HG02678 (cell line): ENCODE measurements at regions not wholly inside any gene's neighbourhood (a gene's known extent, or its start where the extent isn't known, plus 50 kb on each side); places are given as distances from the start of the nearest gene placed in this dataset.
"Not testable (repeated sequence)": the region's sequence is repeated elsewhere in the genome, so short reads cannot be mapped to it uniquely, and the experiment has no call there.

Experiments
- ATAC-seq: cut with Tn5 transposase; IDR thresholded peaks from one replicate; pipeline ENCODE4 v1.9.1; 2021; ENCODE audit warnings: mild to moderate bottlenecking, moderate library complexity; ENCODE audit not compliant: unreplicated experiment

- no peak for ATAC-seq
Measured at GRCh38 chr14:70269582-70269981, 80.8 kb upstream of the SLC8A3 start.

DNA sequence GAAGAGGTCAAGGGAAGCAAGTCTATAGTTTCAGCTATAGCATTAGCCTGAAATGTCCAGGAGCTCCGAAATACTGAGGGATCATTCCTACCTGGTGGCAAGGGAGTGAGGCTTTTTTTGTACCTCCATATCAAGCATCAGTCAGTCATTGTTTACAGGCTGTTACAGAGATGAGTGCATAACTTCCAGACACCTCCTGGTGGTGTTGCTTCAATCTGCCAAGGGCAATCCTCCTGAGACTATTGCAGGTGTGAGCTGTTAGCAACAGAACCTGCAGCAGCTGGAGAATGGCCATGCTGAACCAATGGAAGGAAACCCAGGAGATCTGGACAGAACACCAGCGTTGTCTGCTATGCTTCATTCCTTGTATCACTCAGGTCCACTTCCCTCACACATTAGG is 80.0 kb upstream of the SLC8A3 start:
- no peak for ATAC-seq

- no peak for ATAC-seq
Measured at GRCh38 chr14:70266157-70266556, 77.4 kb upstream of the SLC8A3 start.

DNA sequence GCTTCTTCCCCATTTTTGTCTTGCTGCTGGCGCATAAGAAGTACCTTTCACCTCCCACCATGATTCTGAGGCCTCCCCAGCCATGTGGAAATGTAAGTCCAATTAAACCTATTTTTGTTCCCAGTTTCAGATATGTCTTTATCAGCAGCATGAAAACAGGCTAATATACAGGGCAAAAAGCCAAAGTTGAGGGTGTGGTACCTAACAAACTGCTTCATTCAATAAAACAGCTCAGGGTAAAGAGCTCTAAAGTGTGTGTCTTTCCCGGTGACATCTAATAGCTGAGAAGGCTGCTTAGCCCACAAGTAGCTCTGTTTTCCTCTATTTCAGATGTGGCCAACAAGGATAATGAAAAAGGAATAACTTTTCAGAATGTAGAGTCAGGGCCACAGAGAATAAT is 76.7 kb upstream of the SLC8A3 start:
- no peak for ATAC-seq

GRCh38 chr14:70259420-70259819 is 70.7 kb upstream of the SLC8A3 start:
- no peak for ATAC-seq

GRCh38 chr14:70257526-70257925 is 68.8 kb upstream of the SLC8A3 start:
- no peak for ATAC-seq

DNA sequence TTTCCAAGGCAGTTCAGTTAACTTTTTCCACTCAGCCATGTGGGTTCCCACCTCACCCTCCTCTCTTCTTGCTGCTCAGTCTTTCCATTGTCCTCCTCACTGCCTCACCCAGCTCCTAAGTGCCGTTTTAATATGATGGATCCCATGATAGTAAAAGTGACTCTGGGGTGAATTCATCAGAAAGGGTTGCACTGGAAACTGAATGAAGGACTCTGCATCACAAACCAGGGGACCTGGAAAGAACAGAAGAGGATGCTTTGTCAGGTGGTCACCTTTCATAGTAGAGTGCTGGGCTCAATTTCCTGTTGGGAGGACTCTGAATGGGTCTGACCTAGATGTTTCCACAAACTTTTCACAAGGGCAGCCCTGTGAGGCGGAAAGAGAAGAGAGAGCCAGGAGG is 67.8 kb upstream of the SLC8A3 start:
- ATAC-seq = no peak

GRCh38 chr14:70255071-70256057 is 66.6 kb upstream of the SLC8A3 start:
- not testable (repeated sequence) for ATAC-seq

GRCh38 chr14:70254476-70254961 is 65.8 kb upstream of the SLC8A3 start:
- peak; percentile 66 for ATAC-seq

- not testable (repeated sequence) for ATAC-seq
Measured at GRCh38 chr14:70253547-70253946, 64.8 kb upstream of the SLC8A3 start.

DNA sequence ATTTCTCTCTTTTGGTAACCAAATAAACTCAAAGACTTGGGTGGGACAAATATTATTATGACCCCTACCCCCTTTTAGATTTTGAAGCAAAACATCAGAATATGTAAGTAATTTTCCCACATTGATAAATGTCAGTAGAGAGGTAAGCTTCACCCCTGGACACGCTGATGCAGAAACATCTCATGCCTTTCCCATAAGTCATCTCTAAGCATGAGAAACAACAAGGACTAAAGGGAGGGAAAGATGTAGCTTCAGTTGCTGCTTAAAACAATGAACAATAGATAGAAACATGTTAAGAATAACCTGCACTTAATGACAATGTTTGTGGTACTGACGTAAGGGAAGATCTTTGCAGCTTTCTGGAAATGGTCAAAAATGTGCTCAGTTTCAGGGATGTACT is 56.3 kb upstream of the SLC8A3 start:
- no peak for ATAC-seq

GRCh38 chr14:70239802-70240201 is 51.1 kb upstream of the SLC8A3 start:
- ATAC-seq = peak; percentile 59

DNA sequence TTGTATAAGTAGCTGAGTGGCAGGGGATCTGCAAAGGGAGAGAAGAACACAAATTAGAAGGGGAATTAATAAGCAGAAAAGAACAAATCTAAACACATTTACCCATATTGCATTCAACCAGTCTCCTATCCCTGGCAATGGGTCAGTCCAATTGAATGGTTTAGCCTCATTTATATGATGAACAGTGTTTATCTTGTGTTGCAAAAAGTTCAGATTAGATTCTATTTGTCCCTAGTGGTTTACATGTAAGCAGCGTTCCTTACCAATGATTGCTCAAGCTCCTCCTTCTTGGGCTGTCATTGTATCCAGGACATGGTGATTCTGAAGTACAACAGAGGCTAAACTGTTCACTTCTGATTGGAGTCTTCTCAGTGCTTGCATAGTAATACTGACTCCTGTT is 49.9 kb upstream of the SLC8A3 start:
- ATAC-seq = not testable (repeated sequence)
